Breast epithelium (tissue), 3 donors: ENCODE measurements at regions not wholly inside any gene's neighbourhood (a gene's known extent, or its start where the extent isn't known, plus 50 kb on each side); places are given as distances from the start of the nearest gene placed in this dataset.

Experiments used
- CTCF ChIP-seq, 3 donors: fragments of 450-650 bp; IDR thresholded peaks; one replicate each; pipeline ENCODE4 v1.5.1; 2016 to 2017; ENCODE audit warnings: antibody characterized with exemption in 3 of 3, mild to moderate bottlenecking in 3 of 3, moderate library complexity in 3 of 3
- POLR2A ChIP-seq: fragments of 450-650 bp; IDR thresholded peaks from one replicate; pipeline ENCODE4 v1.6.1; 2016; ENCODE audit warnings: antibody characterized with exemption, mild to moderate bottlenecking, moderate library complexity
- POLR2AphosphoS5 ChIP-seq, 3 donors: sonication (generic); formaldehyde crosslinking; IDR thresholded peaks; one replicate each; pipeline ENCODE4 v1.6.1; 2017; ENCODE audit warnings: antibody characterized with exemption in 3 of 3

GRCh38 chr9:80794197-80794596 is 895.1 kb downstream of the TLE1 start:
- TF ChIP-seq CTCF (IDR thresholded peaks at IDR 0.05) (no peak), POLR2AphosphoS5 (IDR thresholded peaks at IDR 0.05) (no peak), POLR2A (no peak)
